H1 (cell line): ENCODE measurements at regions not wholly inside any gene's neighbourhood (a gene's known extent, or its start where the extent isn't known, plus 50 kb on each side); places are given as distances from the start of the nearest gene placed in this dataset.

ENCODE experiments used
- CTCF ChIA-PET: fragments of 300-600 bp; sonication (Branson Sonifier 250); formaldehyde crosslinking; loops from one replicate; lab custom pipeline; 2021; ENCODE audit not compliant: partially characterized antibody; lab: Charles Lee
- POLR2A ChIA-PET: fragments of 300-600 bp; sonication (Branson Sonifier 250); formaldehyde crosslinking; loops from one replicate; lab custom pipeline; 2021; ENCODE audit warnings: inconsistent platforms; ENCODE audit not compliant: partially characterized antibody; lab: Charles Lee
- DNase-seq, 2 experiments: peaks; one replicate each; pipeline versions ENCODE4 v3.0.0 to v3.0.0-alpha.2; 2010 to 2022; ENCODE audit warnings: low spot score in 2 of 2, low read depth in 1 of 2, mixed read lengths in 1 of 2
- FAIRE-seq: peaks from 2 replicates; lab custom pipeline; 2011; peaks lifted over from hg19 to GRCh38; lab: Jason Lieb, UNC
- H2AFZ ChIP-seq: 2 replicates; pipeline ENCODE4 v1.8.1; 2012; ENCODE audit warnings: low read length, inconsistent platforms
- H2AK5ac ChIP-seq: 2 replicates; pipeline ENCODE4 v1.6.1; 2013; ENCODE audit warnings: low read depth, low read length
- H2BK120ac ChIP-seq: replicated peaks from 2 replicates; pipeline ENCODE3; 2013; ENCODE audit warnings: low read depth, low read length, inconsistent platforms
- H2BK12ac ChIP-seq: 2 replicates; pipeline ENCODE4 v1.6.1; 2013; ENCODE audit warnings: low read depth, low read length
- H2BK15ac ChIP-seq: 2 replicates; pipeline ENCODE4 v1.6.1; 2013; ENCODE audit warnings: low read length
- H2BK20ac ChIP-seq: 2 replicates; pipeline ENCODE4 v1.6.1; 2013; ENCODE audit warnings: low read length
- H2BK5ac ChIP-seq: 2 replicates; pipeline ENCODE4 v1.6.1; 2013; ENCODE audit warnings: low read depth, low read length
- H3K14ac ChIP-seq: 2 replicates; pipeline ENCODE4 v1.6.1; 2013; ENCODE audit warnings: inconsistent platforms; ENCODE audit not compliant: insufficient read length
- H3K18ac ChIP-seq: 2 replicates; pipeline ENCODE4 v1.6.1; 2013; ENCODE audit warnings: low read length; ENCODE audit errors: extremely low read depth
- H3K23ac ChIP-seq: 2 replicates; pipeline ENCODE4 v1.6.1; 2013; ENCODE audit warnings: inconsistent platforms; ENCODE audit not compliant: insufficient read length
- H3K23me2 ChIP-seq: 2 replicates; pipeline ENCODE4 v1.6.1; 2013; ENCODE audit warnings: low read depth, low read length
- H3K27ac ChIP-seq: 2 replicates; pipeline ENCODE4 v1.6.1; 2011; ENCODE audit warnings: low read depth, low read length, inconsistent platforms
- H3K27me3 ChIP-seq, 4 experiments: replicated peaks in 1 of 4; 1 replicate in 1 of 4; 2 replicates in 3 of 4; pipeline versions ENCODE4 v1.6.1 to v1.8.1; 2011 to 2013; ENCODE audit warnings: low read length in 3 of 4, mild to moderate bottlenecking in 3 of 4, inconsistent platforms in 2 of 4, mixed read lengths in 2 of 4, moderate library complexity in 1 of 4; ENCODE audit not compliant: control insufficient read depth in 3 of 4, insufficient read depth in 3 of 4; ENCODE audit errors: extremely low read depth in 1 of 4
- H3K36me3 ChIP-seq, 4 experiments: 2 replicates each; pipeline versions ENCODE4 v1.6.1 to v1.8.1; 2011 to 2013; ENCODE audit warnings: mild to moderate bottlenecking in 4 of 4, low read length in 3 of 4, moderate library complexity in 2 of 4, control low read depth in 1 of 4, inconsistent platforms in 1 of 4; ENCODE audit not compliant: insufficient read depth in 4 of 4, control insufficient read depth in 2 of 4
- H3K4ac ChIP-seq: replicated peaks from 2 replicates; pipeline ENCODE3; 2013; ENCODE audit warnings: low read length, low read depth, mixed read lengths, inconsistent platforms; ENCODE audit not compliant: insufficient read length
- H3K4me1 ChIP-seq, 4 experiments: replicated peaks in 1 of 4; 1 replicate in 1 of 4; 2 replicates in 3 of 4; pipeline versions ENCODE4 v1.6.1 to v1.8.1; 2011 to 2013; ENCODE audit warnings: low read length in 3 of 4, inconsistent platforms in 2 of 4, mixed read lengths in 1 of 4; ENCODE audit not compliant: insufficient read depth in 4 of 4, control insufficient read depth in 3 of 4
- H3K4me2 ChIP-seq, 2 experiments: 2 replicates each; pipeline versions ENCODE4 v1.6.1 to v1.8.1; 2011 to 2013; ENCODE audit warnings: low read depth in 2 of 2, low read length in 2 of 2, control low read depth in 1 of 2, inconsistent platforms in 1 of 2, mild to moderate bottlenecking in 1 of 2; ENCODE audit not compliant: insufficient read depth in 1 of 2
- H3K4me3 ChIP-seq, 4 experiments: fragments of 200-600, 300-600 bp in 1 of 4; sonication (generic), shearing (Covaris generic), sonication (Bioruptor Twin) in 1 of 4; 2 replicates each; pipeline versions ENCODE4 v1.5.1 to v1.8.1; 2011 to 2016; ENCODE audit warnings: low read length in 4 of 4, low read depth in 3 of 4, control low read depth in 2 of 4, inconsistent platforms in 2 of 4, mild to moderate bottlenecking in 2 of 4, mixed read lengths in 1 of 4, moderate library complexity in 1 of 4; ENCODE audit not compliant: insufficient read depth in 2 of 4; ENCODE audit errors: extremely low read depth in 1 of 4
- H3K56ac ChIP-seq: replicated peaks from 2 replicates; pipeline ENCODE3; 2013; ENCODE audit warnings: low read depth, mild to moderate bottlenecking, mixed read lengths, low read length, inconsistent platforms; ENCODE audit not compliant: insufficient read length
- H3K79me1 ChIP-seq: 2 replicates; pipeline ENCODE4 v1.6.1; 2013; ENCODE audit warnings: low read depth, low read length, control low read depth
- H3K79me2 ChIP-seq, 2 experiments: 2 replicates each; pipeline versions ENCODE4 v1.6.1 to v1.8.1; 2012 to 2013; ENCODE audit warnings: low read length in 2 of 2, mild to moderate bottlenecking in 2 of 2, inconsistent platforms in 1 of 2; ENCODE audit not compliant: insufficient read depth in 2 of 2, control insufficient read depth in 1 of 2
- H3K9ac ChIP-seq, 4 experiments: replicated peaks in 1 of 4; 1 replicate in 1 of 4; 2 replicates in 3 of 4; pipeline versions ENCODE4 v1.6.1 to v1.8.1; 2011 to 2013; ENCODE audit warnings: low read depth in 3 of 4, low read length in 3 of 4, control low read depth in 2 of 4, mild to moderate bottlenecking in 2 of 4, moderate library complexity in 2 of 4, inconsistent platforms in 1 of 4; ENCODE audit errors: extremely low read depth in 1 of 4
- H3K9me3 ChIP-seq, 2 experiments: 2 replicates each; pipeline versions ENCODE4 v1.6.1 to v1.8.1; 2012 to 2013; ENCODE audit warnings: mild to moderate bottlenecking in 2 of 2, moderate library complexity in 2 of 2, control low read depth in 1 of 2, inconsistent platforms in 1 of 2, low read depth in 1 of 2, low read length in 1 of 2, mixed read lengths in 1 of 2; ENCODE audit not compliant: insufficient read depth in 2 of 2
- H4K20me1 ChIP-seq, 2 experiments: replicated peaks in 1 of 2; 2 replicates each; pipeline versions ENCODE3 to v1.8.1; 2011 to 2013; ENCODE audit warnings: inconsistent platforms in 2 of 2, low read length in 2 of 2, mild to moderate bottlenecking in 1 of 2; ENCODE audit not compliant: insufficient read depth in 2 of 2, control insufficient read depth in 1 of 2
- H4K5ac ChIP-seq: 2 replicates; pipeline ENCODE4 v1.6.1; 2013; ENCODE audit warnings: low read length, low read depth, mixed read lengths, inconsistent platforms; ENCODE audit not compliant: insufficient read length
- H4K8ac ChIP-seq: 2 replicates; pipeline ENCODE4 v1.8.0; 2013; ENCODE audit warnings: mild to moderate bottlenecking, moderate library complexity, low read length, inconsistent platforms; ENCODE audit not compliant: insufficient read depth; ENCODE audit errors: extremely low read depth
- H4K91ac ChIP-seq: replicated peaks from 2 replicates; pipeline ENCODE3; 2013; ENCODE audit warnings: low read length, mixed read lengths, inconsistent platforms; ENCODE audit not compliant: insufficient read length
- JUND ChIP-seq: IDR thresholded peaks from 2 replicates; pipeline ENCODE4 v1.6.1; 2011; ENCODE audit warnings: mild to moderate bottlenecking, improper control_type of control experiment, low read length
- SUZ12 ChIP-seq: fragments of 200-600 bp; sonication (generic); IDR thresholded peaks from 2 replicates; pipeline ENCODE4 v1.6.1; 2012; ENCODE audit warnings: mild to moderate bottlenecking, inconsistent platforms, low read length, moderate library complexity, mixed read lengths
- TBP ChIP-seq: IDR thresholded peaks from 2 replicates; pipeline ENCODE4 v1.6.1; 2011; ENCODE audit warnings: low read depth, low read length, improper control_type of control experiment
- WGBS, 2 experiments: shearing (Covaris generic) in 1 of 2; methylation state at CpG; one replicate each; pipeline versions ENCODE4 v1.1.6 to v1.1.7; 2013 to 2015; ENCODE audit warnings: low lambda C conversion rate in 2 of 2, mixed read lengths in 2 of 2, inconsistent platforms in 1 of 2, low coverage in 1 of 2, missing lambda C conversion rate in 1 of 2; ENCODE audit not compliant: insufficient replicate concordance in 2 of 2, insufficient coverage in 1 of 2, insufficient read length in 1 of 2; ENCODE audit errors: extremely low coverage in 1 of 2, missing lambda C conversion rate in 1 of 2; 5-methylcytosine and 5-hydroxymethylcytosine counted together

- no peaks in the 10 kb centered on the region for H3K79me1 ChIP-seq
- H3K27me3 ChIP-seq, result no peaks in the 10 kb centered on the region
- H4K91ac ChIP-seq, result no peak overlapping the region
- no peaks in the 10 kb centered on the region for H3K36me3 ChIP-seq
- no peak overlapping the region for H2AFZ ChIP-seq
- H2BK120ac ChIP-seq, result no peak overlapping the region
- no peaks in the 10 kb centered on the region for H4K20me1 ChIP-seq
- no peak overlapping the region for H2BK20ac ChIP-seq
- H3K18ac ChIP-seq, result no peak overlapping the region
- 69% methylated on average over 4 of the region's 4 CpGs; no CpG with 5 or more reads in 1 of the 2 experiments for WGBS, 2 experiments
- H3K27ac ChIP-seq, result no peak overlapping the region
- no peaks in the 10 kb centered on the region for H3K79me2 ChIP-seq
- H3K4me2 ChIP-seq, result no peak overlapping the region
- H4K5ac ChIP-seq, result no peak overlapping the region
- no peak overlapping the region for H2BK15ac ChIP-seq
- ChIA-PET POLR2A (no interaction called here), CTCF (interaction anchor here (0.9 to 1.4 kb wide), 9 partner anchors 10 to 369 kb away, joined by 3 to 7 read pairs (median 3); no protein-coding TSS in a partner anchor)
- no peak overlapping the region for H4K8ac ChIP-seq
- no peaks in the 10 kb centered on the region for H3K23me2 ChIP-seq
- no peak overlapping the region for H2AK5ac ChIP-seq
- DNase-seq (no peak), FAIRE-seq (no peak)
- no peak overlapping the region for H2BK5ac ChIP-seq
- no peak overlapping the region for H2BK12ac ChIP-seq
- no peak overlapping the region; a peak in 1 of 7 replicates for H3K9ac ChIP-seq
- H3K14ac ChIP-seq, result no peak overlapping the region
- no peaks in the 10 kb centered on the region for H3K9me3 ChIP-seq
- H3K4ac ChIP-seq, result no peak overlapping the region
- H3K56ac ChIP-seq, result no peak overlapping the region
- no peak overlapping the region for H3K23ac ChIP-seq
- no peak overlapping the region for H3K4me3 ChIP-seq
- no peaks in the 10 kb centered on the region; a peak in 1 of 7 replicates for H3K4me1 ChIP-seq
- TF ChIP-seq JUND, result no peak
- no peak for TF ChIP-seq SUZ12
- no peak for TF ChIP-seq TBP
These were observed 64.3 kb upstream of the LEKR1 start for GRCh38 chr3:156761713-156762451.
